Immature natural killer cell (primary cell): ENCODE measurements at regions not wholly inside any gene's neighbourhood (a gene's known extent, or its start where the extent isn't known, plus 50 kb on each side); places are given as distances from the start of the nearest gene placed in this dataset.
"Not testable (repeated sequence)": the region's sequence is repeated elsewhere in the genome, so short reads cannot be mapped to it uniquely, and the experiment has no call there.

Source experiments
- DNase-seq, 3 donors: peaks; one replicate each; pipeline ENCODE4 v3.0.0; 2022; ENCODE audit warnings: mixed read lengths in 1 of 3
- H3K27ac Mint-ChIP-seq, 6 donors: one replicate each; pipeline ENCODE4 v1.8.0; 2020; ENCODE audit warnings: mixed read lengths in 6 of 6, mild to moderate bottlenecking in 5 of 6, inconsistent platforms in 4 of 6, moderate library complexity in 3 of 6
- H3K27me3 Mint-ChIP-seq, 3 donors: one replicate each; pipeline ENCODE4 v1.8.0; 2020 to 2021; ENCODE audit warnings: low read depth in 3 of 3, mild to moderate bottlenecking in 3 of 3, mixed read lengths in 3 of 3, moderate library complexity in 3 of 3, inconsistent platforms in 1 of 3
- H3K36me3 Mint-ChIP-seq, 3 donors: one replicate each; pipeline ENCODE4 v1.8.0; 2020; ENCODE audit warnings: mixed read lengths in 3 of 3, inconsistent platforms in 2 of 3, mild to moderate bottlenecking in 2 of 3
- H3K4me1 Mint-ChIP-seq, 2 donors: one replicate each; pipeline ENCODE4 v1.8.0; 2020; ENCODE audit warnings: inconsistent platforms in 2 of 2, mild to moderate bottlenecking in 2 of 2, mixed read lengths in 2 of 2, moderate library complexity in 1 of 2
- H3K4me3 Mint-ChIP-seq, 5 donors: one replicate each; pipeline ENCODE4 v1.8.0; 2020; ENCODE audit warnings: mild to moderate bottlenecking in 5 of 5, mixed read lengths in 5 of 5, inconsistent platforms in 3 of 5, moderate library complexity in 3 of 5
- H3K9me3 Mint-ChIP-seq, 6 donors: one replicate each; pipeline ENCODE4 v1.8.0; 2020; ENCODE audit warnings: mild to moderate bottlenecking in 6 of 6, mixed read lengths in 6 of 6, inconsistent platforms in 4 of 6, moderate library complexity in 3 of 6

DNA sequence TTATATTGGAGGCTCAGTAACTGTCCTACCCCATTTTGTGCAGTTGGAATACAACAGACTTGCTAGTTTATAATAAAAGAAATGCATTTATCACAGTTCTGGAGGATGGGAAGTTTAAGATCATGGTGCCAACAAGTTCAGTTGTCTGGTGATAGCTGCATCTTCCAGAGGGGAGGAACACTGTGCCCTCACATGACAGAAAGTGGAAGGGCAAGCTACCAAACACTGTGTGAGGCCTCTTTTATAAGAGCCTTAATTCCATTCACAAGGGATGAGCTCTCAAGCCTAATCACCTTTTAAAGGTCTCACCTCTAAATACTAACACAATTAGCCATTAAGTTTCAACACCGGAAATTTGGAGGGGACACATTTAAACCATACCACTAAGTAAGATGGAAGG is 1073.9 kb downstream of the PLOD2 start:
- H3K4me1 Mint-ChIP-seq, result no peaks in the 10 kb centered on the region
- DNase-seq, result no peak
- H3K9me3 Mint-ChIP-seq, result peaks cover 3 to 32% (median 15%) of the 10 kb centered on the region in 6 donors
- H3K36me3 Mint-ChIP-seq, result no peaks in the 10 kb centered on the region
- H3K27ac Mint-ChIP-seq, result no peak overlapping the region
- H3K27me3 Mint-ChIP-seq, result no peaks in the 10 kb centered on the region
- H3K4me3 Mint-ChIP-seq, result no peak overlapping the region

DNA sequence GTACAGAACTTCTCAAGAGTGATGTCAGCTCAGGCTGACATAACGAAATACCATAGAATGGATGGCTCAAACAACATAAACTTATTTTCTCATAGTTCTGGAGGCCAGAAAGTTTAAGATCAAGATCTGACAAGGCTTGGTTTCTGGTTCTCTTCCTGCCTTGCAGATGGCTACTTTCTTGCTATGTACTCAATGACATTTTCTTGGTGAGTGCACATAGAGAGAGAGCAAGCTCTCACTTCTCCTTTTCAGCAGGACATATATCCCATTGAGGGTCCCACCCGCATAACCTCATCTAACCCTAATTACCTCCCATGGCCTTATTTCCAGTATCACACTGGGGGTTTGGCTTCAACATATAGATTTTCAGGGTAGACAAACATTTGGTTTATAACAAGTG is 1072.1 kb downstream of the PLOD2 start:
- no peaks in the 10 kb centered on the region for H3K4me1 Mint-ChIP-seq
- no peaks in the 10 kb centered on the region for H3K27me3 Mint-ChIP-seq
- DNase-seq, result no peak
- no peak overlapping the region for H3K27ac Mint-ChIP-seq
- no peak overlapping the region for H3K4me3 Mint-ChIP-seq
- H3K36me3 Mint-ChIP-seq, result no peaks in the 10 kb centered on the region
- peaks cover 3 to 32% (median 15%) of the 10 kb centered on the region in 6 donors for H3K9me3 Mint-ChIP-seq

DNA sequence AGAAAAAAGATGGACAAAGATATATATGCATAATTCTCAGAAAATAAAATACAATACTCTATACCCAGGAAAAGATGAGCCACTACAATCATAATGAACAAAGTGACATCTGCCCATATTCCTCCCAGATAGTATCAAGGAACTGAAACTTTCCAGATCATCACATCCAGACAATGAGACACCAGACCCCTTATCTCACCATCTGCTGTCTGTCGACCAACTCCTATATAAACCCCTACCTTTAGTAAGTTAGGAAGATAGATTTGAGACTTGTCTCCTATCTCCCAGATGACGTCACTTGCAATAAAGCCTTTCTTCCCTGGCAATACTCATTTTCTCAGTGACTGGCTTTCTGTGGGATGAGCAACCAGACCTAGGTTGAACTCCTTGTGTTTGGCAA is 1071.6 kb downstream of the PLOD2 start:
- DNase-seq, result no peak
- Mint-ChIP-seq H3K4me1 (no peaks in the 10 kb centered on the region), H3K4me3 (no peak overlapping the region), H3K9me3 (peaks cover 3 to 32% (median 15%) of the 10 kb centered on the region in 6 donors), H3K27me3 (no peaks in the 10 kb centered on the region), H3K36me3 (no peaks in the 10 kb centered on the region), H3K27ac (no peak overlapping the region)

DNA sequence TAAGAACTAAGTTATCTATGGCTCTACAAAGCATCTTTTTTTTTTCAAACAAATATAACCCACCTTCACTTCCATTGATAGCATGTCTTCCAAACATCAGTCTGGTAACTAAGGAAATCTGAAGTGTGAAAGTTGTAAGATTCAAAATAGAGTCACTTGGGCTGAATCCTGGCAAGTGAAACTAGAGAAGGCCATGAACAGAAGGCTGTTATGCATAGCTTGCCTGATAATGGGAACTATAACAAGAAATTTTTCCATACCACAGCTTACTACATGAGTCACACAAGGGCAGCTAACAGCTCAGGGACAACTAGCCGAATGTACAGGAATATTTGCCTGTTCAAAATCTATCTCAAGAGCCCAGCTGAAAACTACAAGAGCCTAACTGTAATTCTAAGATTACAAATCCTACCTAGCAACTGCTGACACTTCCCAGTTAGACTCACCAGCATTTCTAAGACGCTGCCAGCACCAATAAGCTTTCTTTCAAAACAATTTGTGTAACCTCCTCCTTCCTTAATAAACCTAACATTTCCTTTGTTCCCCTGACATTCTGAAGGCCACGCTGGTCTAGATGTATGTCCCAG is 1066.5 kb downstream of the PLOD2 start:
- H3K9me3 Mint-ChIP-seq, result peaks cover 0 to 6% (median 3%) of the 10 kb centered on the region in 6 donors
- H3K4me3 Mint-ChIP-seq, result no peak overlapping the region
- no peak overlapping the region for H3K27ac Mint-ChIP-seq
- no peaks in the 10 kb centered on the region for H3K36me3 Mint-ChIP-seq
- H3K27me3 Mint-ChIP-seq, result no peaks in the 10 kb centered on the region
- no peaks in the 10 kb centered on the region for H3K4me1 Mint-ChIP-seq
- DNase-seq, result no peak

DNA sequence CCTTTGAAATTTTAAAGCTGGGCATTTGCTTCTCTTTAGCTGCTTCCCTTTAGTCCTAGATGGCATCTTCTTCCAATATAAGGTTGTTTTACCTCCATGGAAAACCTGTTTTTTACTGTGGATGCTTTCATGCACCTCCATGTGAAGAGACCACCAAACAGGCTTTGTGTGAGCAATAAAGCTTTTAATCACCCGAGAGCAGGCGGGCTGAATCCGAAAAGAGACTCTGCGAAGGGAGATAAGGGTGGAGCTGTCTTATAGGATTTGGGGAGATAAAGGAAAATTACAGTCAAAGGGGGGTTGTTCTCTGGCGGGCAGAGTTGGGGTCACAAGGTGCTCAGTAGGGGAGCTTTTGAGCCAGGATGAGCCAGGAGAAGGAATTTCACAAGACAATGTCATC is 1049.8 kb downstream of the PLOD2 start:
- not testable (repeated sequence) for H3K27me3 Mint-ChIP-seq

DNA sequence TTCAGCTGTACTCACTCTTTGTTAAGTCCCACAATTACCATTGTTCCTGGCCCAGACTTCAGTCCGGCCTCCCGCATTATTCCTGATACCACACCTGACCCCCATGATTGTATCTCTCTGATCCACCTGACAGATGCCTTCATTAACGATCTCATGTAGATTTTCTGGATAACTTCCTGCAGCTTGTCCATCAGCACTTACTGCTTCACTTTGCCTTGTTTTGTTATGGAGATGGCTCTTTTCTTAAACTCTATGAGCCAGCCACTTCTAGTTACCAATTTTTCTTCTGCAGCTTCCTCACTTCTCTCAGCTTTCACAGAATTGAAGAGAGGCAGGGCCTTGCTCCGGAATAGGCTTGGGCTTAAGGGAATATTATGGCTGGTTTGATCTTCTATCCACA is 1044.2 kb downstream of the PLOD2 start:
- H3K27me3 Mint-ChIP-seq, result peaks cover 0 to 2% (median 1%) of the 10 kb centered on the region in 3 donors

More for the DNA sequence above, 1049.8 kb downstream of the PLOD2 start:
- not testable (repeated sequence) for H3K4me1 Mint-ChIP-seq, H3K4me3 Mint-ChIP-seq, H3K36me3 Mint-ChIP-seq, H3K27ac Mint-ChIP-seq, DNase-seq
- peaks cover 15 to 52% (median 30%) of the 10 kb centered on the region in 6 donors for H3K9me3 Mint-ChIP-seq

DNA sequence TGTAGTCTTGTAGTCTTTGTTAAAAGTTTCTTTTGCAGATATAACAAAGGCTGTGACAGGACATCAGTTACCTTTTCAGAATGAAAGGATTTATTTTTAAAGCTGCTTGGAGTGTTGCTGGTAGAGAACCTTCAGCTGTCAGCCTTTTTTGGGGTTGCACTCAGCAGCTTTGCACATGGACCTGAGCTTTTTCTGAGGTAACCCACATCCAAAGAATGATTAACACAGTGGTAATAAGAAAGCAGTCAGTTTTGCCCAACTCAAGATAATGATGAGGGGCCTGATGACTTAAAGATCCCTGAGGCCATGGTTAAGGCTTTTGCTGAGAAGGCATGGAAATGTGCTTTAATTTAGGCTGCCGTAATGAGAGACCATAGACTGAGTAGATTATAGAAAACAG is 1042.7 kb downstream of the PLOD2 start:
- no peaks in the 10 kb centered on the region for H3K4me1 Mint-ChIP-seq
- H3K27me3 Mint-ChIP-seq, result peaks cover 0 to 1% (median 0%) of the 10 kb centered on the region in 3 donors
- no peak overlapping the region for H3K27ac Mint-ChIP-seq
- DNase-seq, result no peak
- H3K4me3 Mint-ChIP-seq, result no peak overlapping the region
- H3K9me3 Mint-ChIP-seq, result peaks cover 16 to 50% (median 24%) of the 10 kb centered on the region in 6 donors
- no peaks in the 10 kb centered on the region for H3K36me3 Mint-ChIP-seq

More for the DNA sequence above, 1044.2 kb downstream of the PLOD2 start:
- no peaks in the 10 kb centered on the region for H3K4me1 Mint-ChIP-seq
- no peak overlapping the region for H3K4me3 Mint-ChIP-seq
- H3K9me3 Mint-ChIP-seq, result peaks cover 16 to 54% (median 29%) of the 10 kb centered on the region in 6 donors
- no peak for DNase-seq
- H3K27ac Mint-ChIP-seq, result no peak overlapping the region
- H3K36me3 Mint-ChIP-seq, result no peaks in the 10 kb centered on the region

DNA sequence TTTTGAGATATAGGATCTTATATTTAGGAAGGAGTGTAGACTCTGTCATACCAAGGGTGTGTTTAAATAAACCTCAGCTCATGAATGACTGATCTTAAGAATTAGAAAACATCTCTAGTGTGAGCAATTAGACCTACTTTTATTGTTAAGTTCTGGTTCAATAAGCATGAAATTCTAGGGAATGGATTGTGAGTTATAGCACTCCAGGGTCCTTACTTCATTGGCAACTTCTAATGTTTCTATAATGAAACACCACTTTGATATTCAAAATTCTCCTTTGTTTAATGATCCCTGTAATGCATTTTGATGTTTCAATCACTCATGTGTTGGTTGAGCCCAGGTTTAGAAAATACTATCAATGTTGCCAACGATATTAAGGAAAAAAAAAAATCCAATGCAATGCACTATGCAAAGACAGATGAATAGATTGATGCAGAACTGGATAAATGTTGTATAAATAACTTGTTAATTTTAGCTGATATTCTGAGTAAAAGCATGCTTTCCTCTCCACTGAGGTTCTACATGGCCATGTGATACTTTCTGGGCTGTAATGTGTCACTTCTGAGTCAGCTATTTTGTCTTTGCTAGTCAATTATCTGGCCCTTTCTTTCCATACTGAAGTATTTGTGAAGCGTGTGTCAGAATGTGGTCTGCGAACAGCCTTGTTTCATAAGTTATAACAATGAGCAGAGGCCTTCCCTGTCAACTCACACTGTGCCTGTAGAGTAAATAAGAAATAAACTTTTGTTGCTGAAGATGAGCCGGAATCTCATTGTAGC is 1035.9 kb downstream of the PLOD2 start:
- H3K4me3 Mint-ChIP-seq, result no peak overlapping the region
- no peak for DNase-seq
- H3K27ac Mint-ChIP-seq, result no peak overlapping the region
- peaks cover 0 to 1% (median 0%) of the 10 kb centered on the region in 3 donors for H3K27me3 Mint-ChIP-seq
- H3K9me3 Mint-ChIP-seq, result peaks cover 0 to 25% (median 4%) of the 10 kb centered on the region in 6 donors
- no peaks in the 10 kb centered on the region for H3K36me3 Mint-ChIP-seq
- H3K4me1 Mint-ChIP-seq, result no peaks in the 10 kb centered on the region

DNA sequence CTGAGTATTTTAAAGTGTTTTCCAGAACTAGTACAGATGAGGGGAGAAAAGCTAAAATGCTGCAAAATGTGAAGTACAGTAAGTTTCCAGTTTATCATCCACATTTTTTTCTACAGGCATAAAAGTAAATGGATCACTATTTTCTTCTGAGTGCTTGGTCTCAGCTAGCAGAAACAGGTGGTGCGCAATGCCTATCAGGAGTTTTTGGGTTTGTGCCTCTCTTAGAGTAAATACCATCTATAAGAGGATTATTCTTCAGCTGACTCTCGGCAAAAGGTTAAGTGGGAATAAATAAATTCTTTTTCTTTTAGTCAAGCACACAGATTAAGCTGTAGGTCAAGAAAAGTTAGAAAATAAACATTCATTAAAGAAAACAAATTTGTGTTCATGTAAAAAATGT is 1027.7 kb downstream of the PLOD2 start:
- Mint-ChIP-seq H3K36me3 (no peaks in the 10 kb centered on the region), H3K4me1 (no peaks in the 10 kb centered on the region), H3K27me3 (no peaks in the 10 kb centered on the region), H3K9me3 (peaks cover 0 to 11% (median 3%) of the 10 kb centered on the region in 6 donors), H3K27ac (no peak overlapping the region), H3K4me3 (no peak overlapping the region)
- no peak for DNase-seq

DNA sequence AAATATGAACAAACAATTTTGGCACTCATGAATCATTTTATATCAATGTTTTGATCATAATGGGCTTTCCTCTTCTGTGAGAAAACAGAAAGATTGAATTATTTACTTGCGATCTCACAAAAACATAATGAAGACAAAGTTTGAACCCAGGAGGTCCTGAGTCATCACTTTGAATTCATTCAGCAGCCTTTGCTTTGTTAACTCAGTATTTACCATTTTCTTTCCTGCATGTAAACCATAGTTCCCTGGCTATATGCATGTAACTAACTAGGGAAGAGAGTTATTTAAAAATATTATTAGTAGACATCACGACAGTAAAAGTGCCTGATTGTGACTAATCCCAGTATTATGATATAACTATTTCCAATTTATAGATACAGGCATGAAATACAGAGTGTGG is 1026.2 kb downstream of the PLOD2 start:
- Mint-ChIP-seq H3K27me3 (no peaks in the 10 kb centered on the region), H3K27ac (no peak overlapping the region), H3K4me3 (no peak overlapping the region), H3K36me3 (no peaks in the 10 kb centered on the region), H3K9me3 (peaks cover 0 to 14% (median 7%) of the 10 kb centered on the region in 6 donors), H3K4me1 (no peaks in the 10 kb centered on the region)
- DNase-seq, result no peak

DNA sequence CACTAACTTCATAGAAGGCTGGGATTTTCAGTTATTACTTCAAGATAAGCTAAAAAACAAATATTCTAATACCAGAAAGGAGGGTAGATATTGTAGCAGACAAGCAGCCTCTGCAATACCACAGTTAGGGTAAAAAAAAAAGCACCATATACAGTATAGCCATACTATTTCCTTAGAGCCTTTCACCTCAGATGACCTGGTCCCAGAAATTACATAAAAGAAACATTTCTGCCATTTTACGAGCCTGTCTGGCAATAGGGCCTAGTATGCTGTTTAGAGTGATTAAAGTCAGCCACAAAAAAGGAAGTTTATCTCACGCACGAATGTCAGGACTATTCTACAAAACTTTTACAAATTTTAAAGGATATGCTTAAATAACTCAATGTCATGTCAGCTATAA is 1016.6 kb downstream of the PLOD2 start:
- Mint-ChIP-seq H3K27ac (no peak overlapping the region), H3K36me3 (peaks cover 0 to 3% (median 0%) of the 10 kb centered on the region in 3 donors), H3K9me3 (peaks cover 7 to 26% (median 13%) of the 10 kb centered on the region in 6 donors), H3K4me3 (no peak overlapping the region), H3K4me1 (no peaks in the 10 kb centered on the region), H3K27me3 (no peaks in the 10 kb centered on the region)
- no peak for DNase-seq

DNA sequence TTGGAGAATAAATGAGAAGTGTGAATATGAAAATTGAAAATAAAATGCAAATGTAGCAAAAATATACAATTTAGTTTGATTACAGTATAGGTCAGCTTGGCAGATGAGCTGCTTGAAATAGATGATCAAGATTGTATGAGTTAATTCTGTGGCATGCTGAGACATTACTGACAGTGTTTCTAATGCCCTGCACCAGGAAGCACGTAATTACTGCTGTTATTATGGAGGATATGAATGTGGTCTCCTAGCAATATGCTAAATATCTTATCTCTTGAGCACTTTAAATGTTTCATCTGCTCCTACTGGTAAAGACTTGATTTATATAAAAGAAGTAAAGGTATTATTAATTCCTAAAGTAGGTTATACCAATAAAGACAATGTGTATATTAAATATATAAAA is 1015.5 kb downstream of the PLOD2 start:
- Mint-ChIP-seq H3K9me3 (peaks cover 9 to 33% (median 14%) of the 10 kb centered on the region in 6 donors), H3K4me3 (no peak overlapping the region), H3K36me3 (peaks cover 0 to 3% (median 0%) of the 10 kb centered on the region in 3 donors), H3K27ac (no peak overlapping the region), H3K4me1 (no peaks in the 10 kb centered on the region), H3K27me3 (peaks cover 0 to 2% (median 0%) of the 10 kb centered on the region in 3 donors)
- DNase-seq, result no peak

DNA sequence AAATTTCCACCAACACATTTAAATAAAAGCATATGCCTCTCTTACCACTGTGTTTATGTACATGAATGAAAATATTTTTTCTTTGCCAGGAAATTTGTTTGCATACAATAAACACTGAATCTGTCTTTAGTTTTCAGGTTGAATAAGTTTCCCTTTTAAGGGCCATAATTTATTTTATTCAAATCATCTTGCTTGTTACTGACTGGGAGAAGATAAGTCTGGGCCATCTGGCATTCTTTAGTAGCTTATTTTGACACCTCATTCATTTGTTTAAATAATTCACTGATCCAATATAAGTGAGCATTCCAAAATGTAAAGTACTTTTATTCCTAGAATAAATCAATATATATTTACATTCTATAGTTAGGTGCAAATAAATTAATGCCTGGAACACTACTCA is 1001.3 kb downstream of the PLOD2 start:
- Mint-ChIP-seq H3K4me1 (no peaks in the 10 kb centered on the region), H3K36me3 (no peaks in the 10 kb centered on the region), H3K27ac (no peak overlapping the region), H3K27me3 (peaks cover 0 to 2% (median 0%) of the 10 kb centered on the region in 3 donors), H3K9me3 (peaks cover 6 to 34% (median 15%) of the 10 kb centered on the region in 6 donors), H3K4me3 (no peak overlapping the region)
- DNase-seq, result no peak

DNA sequence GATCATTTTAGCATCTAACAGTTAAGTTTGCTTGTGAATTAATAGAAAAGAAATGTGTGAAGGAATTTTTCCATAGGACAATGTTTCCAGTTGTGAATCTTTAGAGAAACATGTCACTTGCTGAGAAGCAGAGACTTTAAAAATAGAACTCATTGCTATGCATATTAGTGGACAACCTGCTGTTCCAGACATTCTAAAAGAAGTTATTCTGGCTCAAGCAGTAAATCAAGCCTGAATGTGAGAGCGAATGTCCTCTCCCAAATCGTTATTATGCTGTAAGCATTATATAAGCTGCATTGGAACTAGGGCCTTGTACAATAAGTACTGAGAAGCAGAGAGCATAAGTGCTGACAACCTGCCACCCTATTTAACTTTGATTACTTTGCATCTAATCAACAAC is 990.9 kb downstream of the PLOD2 start:
- Mint-ChIP-seq H3K27me3 (peaks cover 0 to 5% (median 0%) of the 10 kb centered on the region in 3 donors), H3K36me3 (no peaks in the 10 kb centered on the region), H3K4me3 (no peak overlapping the region), H3K9me3 (peaks cover 0 to 30% (median 8%) of the 10 kb centered on the region in 6 donors), H3K27ac (no peak overlapping the region), H3K4me1 (no peaks in the 10 kb centered on the region)
- DNase-seq, result no peak
